Stimulated activated naive CD8-positive, alpha-beta T cell treated with anti-CD3 and anti-CD28 coated beads, Interleukin-15, Interleukin-2, amounts not matched to agents 100 ng/mL and 50 ng/mL, for 24 hours (primary cell): ENCODE measurements at regions not wholly inside any gene's neighbourhood (a gene's known extent, or its start where the extent isn't known, plus 50 kb on each side); places are given as distances from the start of the nearest gene placed in this dataset.
"Not testable (repeated sequence)": the region's sequence is repeated elsewhere in the genome, so short reads cannot be mapped to it uniquely, and the experiment has no call there.

Experiments
- H3K27ac Mint-ChIP-seq: one replicate; pipeline ENCODE4 v1.8.0; 2021; ENCODE audit warnings: mild to moderate bottlenecking, mixed read lengths
- H3K27me3 Mint-ChIP-seq: one replicate; pipeline ENCODE4 v1.8.0; 2021; ENCODE audit warnings: mixed read lengths
- H3K36me3 Mint-ChIP-seq: one replicate; pipeline ENCODE4 v1.8.0; 2021; ENCODE audit warnings: low read depth, mixed read lengths
- H3K4me1 Mint-ChIP-seq: one replicate; pipeline ENCODE4 v1.8.0; 2021; ENCODE audit warnings: low read depth, mixed read lengths
- H3K4me3 Mint-ChIP-seq: one replicate; pipeline ENCODE4 v1.8.0; 2021; ENCODE audit warnings: mild to moderate bottlenecking, mixed read lengths
- H3K9me3 Mint-ChIP-seq: one replicate; pipeline ENCODE4 v1.8.0; 2021; ENCODE audit warnings: mixed read lengths

DNA sequence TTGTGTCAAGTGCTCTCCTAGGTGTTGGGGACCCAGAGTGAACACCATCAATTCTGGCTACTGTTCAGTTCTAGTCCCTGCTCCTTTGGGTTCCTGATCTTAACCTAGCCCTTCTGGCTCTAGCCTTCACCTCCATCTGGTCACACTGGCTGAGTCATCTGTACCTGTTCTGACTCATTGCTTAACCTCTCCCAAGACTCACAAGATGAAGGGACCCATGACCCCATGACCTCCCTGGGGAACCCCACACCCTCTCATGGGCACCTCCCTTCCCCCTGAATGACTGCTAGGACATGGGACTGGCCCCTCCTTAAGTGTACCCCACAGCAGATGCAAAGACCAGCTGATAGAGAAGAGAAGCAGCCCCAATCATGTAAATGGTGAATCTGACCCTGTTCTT is 345.8 kb upstream of the CDH5 start:
- H3K36me3 Mint-ChIP-seq = no peaks in the 10 kb centered on the region
- no peak overlapping the region for H3K4me3 Mint-ChIP-seq
- H3K27ac Mint-ChIP-seq = no peak overlapping the region
- peaks cover 6% of the 10 kb centered on the region for H3K27me3 Mint-ChIP-seq
- H3K9me3 Mint-ChIP-seq = peaks cover 17% of the 10 kb centered on the region
- no peaks in the 10 kb centered on the region for H3K4me1 Mint-ChIP-seq

DNA sequence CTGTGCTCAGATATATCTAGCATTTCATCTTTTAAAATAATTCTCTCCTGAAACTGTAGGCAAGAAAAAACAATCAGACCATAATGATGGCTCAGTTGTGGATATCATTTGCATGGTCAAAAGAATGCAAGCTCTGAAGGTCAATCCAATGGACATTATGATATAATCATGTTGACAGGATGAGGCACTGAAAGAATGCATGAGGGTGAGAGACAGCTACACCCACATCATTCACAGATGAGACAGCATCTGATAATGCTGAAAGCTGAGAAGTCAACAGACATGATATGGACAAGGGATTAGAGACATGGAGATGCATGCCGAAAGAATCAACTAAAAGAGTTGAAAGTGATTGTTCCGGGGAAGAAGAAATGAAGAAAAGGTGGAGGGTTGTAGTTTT is 346.4 kb upstream of the CDH5 start:
- H3K4me3 Mint-ChIP-seq = no peak overlapping the region
- H3K9me3 Mint-ChIP-seq = peaks cover 16% of the 10 kb centered on the region
- no peaks in the 10 kb centered on the region for H3K36me3 Mint-ChIP-seq
- peaks cover 6% of the 10 kb centered on the region for H3K27me3 Mint-ChIP-seq
- no peak overlapping the region for H3K27ac Mint-ChIP-seq
- no peaks in the 10 kb centered on the region for H3K4me1 Mint-ChIP-seq

DNA sequence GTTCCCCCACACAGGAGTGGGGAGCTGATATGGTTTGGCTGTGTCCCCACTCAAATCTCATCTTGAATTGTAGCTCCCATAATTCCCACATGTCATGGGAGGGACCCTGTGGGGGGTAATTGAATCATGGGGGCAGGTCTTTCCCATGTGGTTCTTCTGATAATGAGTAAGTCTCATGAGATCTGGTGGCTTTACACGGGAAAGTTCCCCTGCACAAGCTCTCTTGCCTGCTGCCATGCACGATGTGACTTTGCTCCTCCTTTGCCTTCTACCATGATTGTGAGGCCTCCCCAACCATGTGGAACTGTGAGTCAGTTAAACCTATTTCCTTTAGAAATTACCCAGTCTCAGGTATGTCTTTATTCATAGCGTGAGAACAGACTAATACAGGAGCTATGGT is 347.0 kb upstream of the CDH5 start:
- not testable (repeated sequence) for H3K4me1 Mint-ChIP-seq, H3K36me3 Mint-ChIP-seq, H3K27ac Mint-ChIP-seq, H3K27me3 Mint-ChIP-seq, H3K4me3 Mint-ChIP-seq
- H3K9me3 Mint-ChIP-seq = peaks cover 12% of the 10 kb centered on the region

DNA sequence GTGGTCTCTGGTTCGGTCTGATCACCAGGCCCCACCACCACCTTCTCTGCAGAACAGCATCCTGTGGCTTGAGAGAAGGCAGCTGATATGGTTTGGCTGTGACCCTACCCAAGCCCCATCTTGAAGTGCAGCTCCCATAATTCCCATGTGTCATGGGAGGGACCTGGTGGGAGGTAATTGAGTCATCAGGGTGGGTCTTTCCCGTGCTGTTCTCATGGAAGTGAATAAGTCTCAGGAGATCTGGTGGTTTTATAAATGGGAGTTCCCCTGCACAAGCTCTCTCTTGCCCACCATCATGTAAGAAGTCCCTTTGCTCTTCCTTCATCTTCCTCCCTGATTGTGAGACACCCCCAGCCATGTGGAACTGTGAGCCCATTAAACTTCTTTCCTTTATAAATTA is 352.3 kb upstream of the CDH5 start:
- Mint-ChIP-seq H3K9me3 (no peaks in the 10 kb centered on the region), H3K27ac (no peak overlapping the region), H3K4me3 (no peak overlapping the region), H3K36me3 (no peaks in the 10 kb centered on the region), H3K4me1 (no peaks in the 10 kb centered on the region), H3K27me3 (no peaks in the 10 kb centered on the region)

DNA sequence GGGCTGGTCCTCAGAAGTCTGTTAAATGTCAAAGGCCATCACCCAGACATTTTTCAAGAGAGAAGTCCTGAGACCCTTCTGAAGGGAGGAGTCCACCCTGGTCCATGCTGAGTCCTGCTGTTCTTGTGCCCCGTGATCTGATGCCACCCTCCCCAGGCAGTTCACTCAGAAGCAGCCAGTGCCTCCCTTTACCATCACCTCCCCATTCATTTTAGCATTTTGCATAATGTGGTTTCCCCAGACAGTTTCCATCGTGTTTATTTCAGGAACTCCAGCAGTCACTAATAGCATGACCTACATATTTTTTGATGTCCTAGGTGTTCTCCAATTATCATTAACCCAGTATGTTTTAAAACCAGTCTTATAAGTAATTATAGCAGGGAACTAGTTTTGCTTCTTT is 353.0 kb upstream of the CDH5 start:
- Mint-ChIP-seq H3K4me1 (no peaks in the 10 kb centered on the region), H3K9me3 (no peaks in the 10 kb centered on the region), H3K4me3 (no peak overlapping the region), H3K27ac (no peak overlapping the region), H3K27me3 (no peaks in the 10 kb centered on the region), H3K36me3 (no peaks in the 10 kb centered on the region)

DNA sequence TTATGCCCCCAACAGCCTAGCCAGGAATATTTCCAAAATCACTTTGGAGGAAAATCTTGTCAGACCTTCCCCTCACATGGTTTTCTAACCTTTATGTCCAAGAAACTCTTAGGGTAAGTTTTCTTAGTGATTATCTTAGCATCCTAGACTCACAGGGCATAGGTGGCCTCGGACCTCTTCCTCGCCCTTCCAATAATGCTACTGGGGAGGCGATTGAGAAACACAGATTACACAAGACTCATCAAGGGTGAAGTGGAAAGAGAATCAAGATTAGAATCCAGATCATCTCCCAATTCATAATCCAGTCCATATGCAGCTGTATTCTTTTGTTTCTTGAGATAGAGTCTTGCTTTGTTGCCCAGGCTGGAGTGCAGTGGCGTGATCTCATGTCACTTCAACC is 358.4 kb upstream of the CDH5 start:
- no peaks in the 10 kb centered on the region for H3K36me3 Mint-ChIP-seq
- no peaks in the 10 kb centered on the region for H3K27me3 Mint-ChIP-seq
- no peaks in the 10 kb centered on the region for H3K9me3 Mint-ChIP-seq
- no peak overlapping the region for H3K4me3 Mint-ChIP-seq
- H3K4me1 Mint-ChIP-seq = no peaks in the 10 kb centered on the region
- H3K27ac Mint-ChIP-seq = no peak overlapping the region

DNA sequence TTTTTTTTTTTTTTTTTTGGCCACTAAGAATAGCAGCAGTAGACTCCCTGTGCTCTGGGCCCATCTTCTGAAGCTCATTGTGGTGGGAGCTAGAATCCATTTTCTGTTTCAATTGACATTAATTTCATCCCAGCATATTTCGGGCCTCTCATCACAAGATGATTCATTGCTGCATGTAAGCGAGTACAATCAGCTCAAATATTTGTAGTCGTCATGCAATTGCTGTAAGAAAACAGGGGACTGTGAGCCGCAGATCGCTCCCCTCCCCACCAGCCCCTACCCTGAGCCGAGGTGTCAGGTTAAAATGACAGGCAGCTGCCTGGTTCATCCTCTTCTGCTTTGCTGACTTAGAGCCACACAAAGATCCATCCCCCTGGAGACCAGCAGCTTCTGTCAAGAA is 358.8 kb upstream of the CDH5 start:
- H3K27me3 Mint-ChIP-seq = no peaks in the 10 kb centered on the region
- H3K27ac Mint-ChIP-seq = no peak overlapping the region
- no peak overlapping the region for H3K4me3 Mint-ChIP-seq
- no peaks in the 10 kb centered on the region for H3K9me3 Mint-ChIP-seq
- H3K4me1 Mint-ChIP-seq = no peaks in the 10 kb centered on the region
- no peaks in the 10 kb centered on the region for H3K36me3 Mint-ChIP-seq

DNA sequence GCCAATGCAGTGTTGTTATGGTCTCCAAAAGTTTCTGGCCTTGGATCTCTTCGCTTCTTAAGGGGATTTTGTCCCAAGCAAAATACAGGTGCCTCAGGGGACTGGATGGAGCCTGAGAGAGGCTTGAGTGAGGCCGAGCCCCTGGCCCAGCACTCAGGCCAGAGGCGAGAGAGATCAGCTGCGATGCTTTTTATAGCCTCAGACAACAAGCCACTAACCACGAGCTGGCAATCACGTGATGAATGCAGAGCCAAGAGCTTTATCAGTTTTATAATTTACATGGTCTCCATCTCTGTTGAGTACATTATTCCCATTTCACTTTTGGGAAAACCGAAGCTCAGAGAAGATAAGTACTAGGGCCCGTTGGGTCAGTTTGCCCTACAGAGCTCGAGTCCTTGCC is 360.0 kb upstream of the CDH5 start:
- Mint-ChIP-seq H3K27me3 (no peaks in the 10 kb centered on the region), H3K4me1 (no peaks in the 10 kb centered on the region), H3K9me3 (no peaks in the 10 kb centered on the region), H3K4me3 (no peak overlapping the region), H3K36me3 (no peaks in the 10 kb centered on the region), H3K27ac (no peak overlapping the region)

DNA sequence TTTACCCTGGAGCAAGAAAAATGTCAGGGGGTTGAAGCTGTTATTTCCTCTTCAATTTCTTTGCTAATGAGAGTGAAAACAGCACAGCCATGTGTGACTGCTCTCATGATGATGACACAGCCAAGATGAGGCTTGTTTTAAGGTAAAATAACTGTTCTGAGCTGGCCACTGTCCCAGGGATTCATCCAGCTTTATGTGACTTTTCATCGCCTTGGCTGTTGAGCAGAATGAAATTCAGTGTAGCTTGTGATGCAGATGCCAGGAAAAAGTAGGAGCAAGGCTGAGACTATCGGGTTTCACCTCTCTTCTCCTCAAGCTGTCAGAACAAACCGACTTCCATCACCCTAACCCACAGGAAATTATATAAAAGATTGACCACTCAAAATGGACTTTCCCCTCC is 361.8 kb upstream of the CDH5 start:
- Mint-ChIP-seq H3K36me3 (no peaks in the 10 kb centered on the region), H3K4me1 (no peaks in the 10 kb centered on the region), H3K4me3 (no peak overlapping the region), H3K27me3 (peaks cover 7% of the 10 kb centered on the region), H3K27ac (no peak overlapping the region), H3K9me3 (peaks cover 5% of the 10 kb centered on the region)

DNA sequence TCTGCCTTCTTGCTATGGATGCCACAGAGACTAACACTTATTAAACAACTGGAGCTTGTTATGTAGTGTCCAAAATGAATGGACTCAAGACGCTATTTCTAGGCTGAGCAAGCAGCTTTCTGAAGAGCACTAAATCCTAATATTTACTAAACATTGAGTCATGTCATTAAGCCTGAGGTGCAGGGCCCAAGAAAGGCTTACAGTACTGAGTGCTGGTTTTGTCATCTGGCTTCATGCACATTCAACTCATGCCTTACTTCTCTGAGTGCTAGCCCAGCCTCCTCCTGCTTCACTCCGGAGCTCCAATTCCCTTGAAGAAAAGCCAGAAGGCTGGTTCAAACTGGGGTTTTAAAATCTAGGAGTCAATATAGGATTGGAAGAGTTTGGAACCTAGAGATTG is 363.3 kb upstream of the CDH5 start:
- Mint-ChIP-seq H3K9me3 (peaks cover 5% of the 10 kb centered on the region), H3K36me3 (no peaks in the 10 kb centered on the region), H3K4me3 (no peak overlapping the region), H3K4me1 (no peaks in the 10 kb centered on the region), H3K27me3 (peaks cover 10% of the 10 kb centered on the region), H3K27ac (no peak overlapping the region)

DNA sequence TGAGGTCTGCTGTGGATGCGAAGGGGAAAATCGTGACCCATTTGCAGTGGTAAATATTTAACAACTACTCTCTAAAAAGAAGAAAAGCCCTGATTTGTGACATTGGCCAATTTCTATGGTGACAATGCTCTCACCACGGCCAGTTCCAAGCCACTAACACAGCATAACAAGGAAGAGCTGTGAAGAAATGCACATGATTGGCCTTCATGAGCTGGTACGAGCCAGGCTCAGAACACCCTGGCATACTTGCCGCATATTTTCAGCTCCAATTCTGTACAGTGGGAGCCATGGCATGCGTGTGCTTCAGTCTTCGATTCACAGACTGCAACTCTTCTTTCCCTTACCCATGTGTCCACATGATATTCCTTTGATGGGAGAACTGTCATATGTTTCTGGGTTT is 363.9 kb upstream of the CDH5 start:
- Mint-ChIP-seq H3K36me3 (no peaks in the 10 kb centered on the region), H3K4me1 (no peaks in the 10 kb centered on the region), H3K27me3 (peaks cover 10% of the 10 kb centered on the region), H3K4me3 (no peak overlapping the region), H3K9me3 (peaks cover 5% of the 10 kb centered on the region), H3K27ac (no peak overlapping the region)

DNA sequence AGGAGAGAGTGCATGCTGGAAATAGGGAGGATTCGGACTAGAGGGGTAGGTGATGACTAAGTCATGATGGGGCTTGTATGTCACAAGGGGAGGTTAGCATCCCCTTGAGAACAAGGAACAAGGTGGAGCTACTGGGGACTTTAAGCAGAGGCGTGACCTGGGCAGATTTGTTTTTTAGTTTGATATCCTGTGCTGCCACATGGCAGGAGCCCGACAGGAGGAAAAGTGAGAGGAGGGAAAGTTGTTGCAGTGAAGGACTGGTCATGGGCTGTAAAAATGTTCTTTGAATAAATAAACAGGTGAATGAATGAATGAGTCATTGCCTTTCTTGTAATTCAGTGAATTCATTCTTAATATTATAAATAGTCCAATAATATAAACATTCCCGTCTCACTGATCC is 365.1 kb upstream of the CDH5 start:
- no peaks in the 10 kb centered on the region for H3K36me3 Mint-ChIP-seq
- H3K27ac Mint-ChIP-seq = no peak overlapping the region
- peaks cover 10% of the 10 kb centered on the region for H3K27me3 Mint-ChIP-seq
- peaks cover 5% of the 10 kb centered on the region for H3K9me3 Mint-ChIP-seq
- H3K4me1 Mint-ChIP-seq = no peaks in the 10 kb centered on the region
- H3K4me3 Mint-ChIP-seq = no peak overlapping the region

DNA sequence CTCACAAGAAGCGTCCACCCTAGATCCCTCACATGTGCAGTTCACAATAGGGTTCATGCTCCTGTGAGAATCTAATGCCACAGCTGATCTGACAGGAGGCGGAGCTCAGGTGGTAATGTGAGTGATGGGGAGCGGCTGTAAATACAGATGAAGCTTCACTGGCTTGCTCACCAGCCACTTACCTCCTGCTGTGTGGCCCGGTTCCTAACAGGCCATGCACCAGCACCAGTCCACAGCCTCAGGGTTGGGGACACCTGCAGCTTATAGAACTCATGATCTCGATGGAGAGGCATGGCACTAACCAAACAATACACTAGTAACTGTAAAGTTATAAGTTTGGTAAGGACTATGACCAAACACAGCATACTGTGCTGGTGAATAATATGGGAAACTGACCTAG is 368.0 kb upstream of the CDH5 start:
- Mint-ChIP-seq H3K4me1 (no peaks in the 10 kb centered on the region), H3K27ac (no peak overlapping the region), H3K27me3 (peaks cover 17% of the 10 kb centered on the region), H3K36me3 (no peaks in the 10 kb centered on the region), H3K4me3 (no peak overlapping the region), H3K9me3 (peaks cover 5% of the 10 kb centered on the region)

DNA sequence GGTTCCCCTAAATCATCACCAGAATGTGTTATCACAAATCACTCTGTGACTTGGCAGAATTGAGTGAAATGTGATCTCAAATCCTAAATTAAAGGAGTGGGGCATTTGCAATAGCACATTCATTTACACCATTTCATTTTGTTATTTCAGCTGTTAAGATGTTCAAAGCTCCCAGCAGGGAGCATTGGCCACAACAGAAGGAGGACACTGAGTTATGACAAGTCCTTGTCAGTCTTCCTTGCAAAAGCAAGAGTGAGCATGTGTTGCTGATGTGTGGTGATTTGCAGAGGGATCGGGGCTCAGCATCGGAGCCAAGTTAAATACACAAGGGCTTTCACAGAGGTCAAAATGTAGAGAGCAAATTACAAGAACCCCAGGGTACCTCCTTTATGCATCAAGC is 372.2 kb upstream of the CDH5 start:
- no peak overlapping the region for H3K27ac Mint-ChIP-seq
- no peak overlapping the region for H3K4me3 Mint-ChIP-seq
- no peaks in the 10 kb centered on the region for H3K36me3 Mint-ChIP-seq
- H3K9me3 Mint-ChIP-seq = no peaks in the 10 kb centered on the region
- no peaks in the 10 kb centered on the region for H3K4me1 Mint-ChIP-seq
- peaks cover 10% of the 10 kb centered on the region for H3K27me3 Mint-ChIP-seq

DNA sequence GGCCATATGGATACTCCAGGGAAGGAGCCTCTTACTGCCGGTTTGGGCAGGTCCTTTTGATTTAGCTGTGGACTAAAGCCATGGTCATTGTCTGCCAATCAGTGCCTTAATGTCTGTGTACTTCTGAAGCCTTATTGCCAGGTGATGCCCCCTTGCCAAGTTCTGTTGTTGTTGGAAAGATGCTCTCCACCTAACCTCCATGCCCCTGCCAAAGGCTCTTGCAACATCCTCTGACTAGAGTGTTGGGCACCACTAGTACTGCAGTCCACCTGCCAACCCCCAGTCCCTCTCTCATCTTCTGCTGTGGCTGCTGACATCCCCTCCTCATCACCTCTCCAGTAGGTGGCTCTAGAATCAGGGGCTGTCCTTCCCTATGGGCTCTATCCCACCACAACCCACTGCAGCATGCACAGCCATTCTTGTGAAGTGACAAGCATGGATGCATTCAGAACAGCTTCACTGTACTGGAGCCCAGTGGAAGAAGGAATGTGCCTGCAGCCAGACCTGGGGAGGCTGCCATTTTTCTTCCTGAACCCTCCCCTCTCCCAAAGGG is 375.3 kb upstream of the CDH5 start:
- peaks cover 7% of the 10 kb centered on the region for H3K27me3 Mint-ChIP-seq
- no peak overlapping the region for H3K27ac Mint-ChIP-seq
- H3K4me3 Mint-ChIP-seq = no peak overlapping the region
- H3K9me3 Mint-ChIP-seq = no peaks in the 10 kb centered on the region
- no peaks in the 10 kb centered on the region for H3K4me1 Mint-ChIP-seq
- no peaks in the 10 kb centered on the region for H3K36me3 Mint-ChIP-seq

DNA sequence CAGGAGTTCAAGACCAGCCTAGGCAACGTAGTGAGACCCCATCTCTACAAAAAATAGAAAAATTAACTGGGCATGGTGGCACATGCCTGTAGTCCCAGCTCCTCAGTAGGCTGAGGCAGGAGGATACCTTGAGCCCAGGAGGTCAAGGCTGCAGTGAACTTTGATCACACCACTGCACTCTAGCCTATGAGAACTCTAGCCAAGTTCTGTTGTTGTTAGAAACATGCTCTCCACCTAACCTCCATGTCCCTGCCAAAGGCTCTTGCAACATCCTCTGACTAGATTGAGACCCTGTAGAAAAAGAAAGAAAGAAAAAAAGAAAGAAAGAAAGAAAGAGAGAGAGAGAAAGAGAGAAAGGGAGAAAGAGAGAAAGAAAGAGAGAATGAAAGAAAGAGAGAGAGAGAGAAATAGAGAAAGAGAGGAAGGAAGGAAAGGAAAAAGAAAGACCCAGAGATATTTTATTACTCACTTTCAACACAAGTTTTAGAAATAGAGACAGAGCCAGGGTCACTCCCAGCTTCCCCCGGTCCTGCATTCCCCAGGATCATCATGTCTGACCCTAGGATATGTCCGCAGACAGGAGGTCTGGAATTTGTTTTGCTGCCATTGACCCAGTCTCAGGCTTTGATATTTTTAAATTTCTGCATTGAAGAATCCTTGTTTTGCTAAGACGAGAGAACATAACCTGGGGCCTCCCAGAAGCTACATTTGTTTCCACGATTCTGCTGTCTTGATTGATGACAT is 376.5 kb upstream of the CDH5 start:
- Mint-ChIP-seq H3K4me1 (no peaks in the 10 kb centered on the region), H3K4me3 (no peak overlapping the region), H3K27ac (no peak overlapping the region), H3K36me3 (no peaks in the 10 kb centered on the region), H3K27me3 (peaks cover 7% of the 10 kb centered on the region), H3K9me3 (no peaks in the 10 kb centered on the region)
